ENCODE measurements at regions not wholly inside any gene's neighbourhood (a gene's known extent, or its start where the extent isn't known, plus 50 kb on each side); places are given as distances from the start of the nearest gene placed in this dataset.

DNA sequence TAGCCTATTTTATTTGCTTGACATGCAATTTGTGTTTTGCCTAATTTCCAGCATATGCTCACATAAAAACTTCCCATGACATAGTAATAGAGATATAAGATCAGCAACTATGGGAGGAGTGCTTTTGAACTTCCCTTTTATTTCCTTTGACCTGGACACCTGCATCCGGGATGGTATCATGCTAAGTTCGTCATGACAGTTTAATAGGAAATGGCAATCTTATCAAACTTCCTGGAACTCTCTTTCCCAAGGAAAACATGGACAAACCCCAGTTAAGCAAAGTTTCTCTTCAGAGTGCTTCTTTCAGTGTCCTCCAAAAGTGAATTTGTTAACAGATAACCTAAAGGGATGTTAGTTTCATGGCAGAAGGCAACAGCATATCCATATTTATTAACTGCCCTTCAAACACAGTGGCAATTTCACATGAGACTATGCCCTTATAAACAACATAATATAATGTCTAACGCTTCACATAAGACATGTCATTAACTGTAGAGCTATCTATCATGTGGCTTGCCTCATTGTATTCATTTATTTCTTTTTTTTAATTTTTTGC is 474.7 kb upstream of the SEMA3A start:
- Histone ChIP-seq H3K4me3 (ENCODE audit: low read length, poor library complexity, severe bottlenecking) (no peak overlapping the region), H3K9me2 (replicated peaks; ENCODE audit: low read depth, low read length) (no peaks in the 10 kb centered on the region), H3F3A (ENCODE audit: low read depth) (no peaks in the 10 kb centered on the region), H3K27me3 (ENCODE audit: insufficient read depth, low read length, poor library complexity, severe bottlenecking) (no peaks in the 10 kb centered on the region), H3K4me1 (ENCODE audit: insufficient read depth, low read length, poor library complexity, severe bottlenecking) (no peaks in the 10 kb centered on the region), H2AFZ (ENCODE audit: low read length) (no peak overlapping the region), H3K79me2 (ENCODE audit: insufficient read depth, low read length) (no peaks in the 10 kb centered on the region), H3K9ac (ENCODE audit: low read depth, low read length, poor library complexity, severe bottlenecking) (no peak overlapping the region), H3K9me3 (ENCODE audit: insufficient read depth, low read depth, low read length) (no peaks in the 10 kb centered on the region), H3K36me3 (ENCODE audit: insufficient read depth, low read length) (no peaks in the 10 kb centered on the region), H3K4me2 (ENCODE audit: low read depth, low read length, poor library complexity, severe bottlenecking) (no peak overlapping the region), H4K20me1 (ENCODE audit: insufficient read depth, low read length, poor library complexity, severe bottlenecking) (no peaks in the 10 kb centered on the region)
- no peak for TF ChIP-seq EZH2phosphoT487 (IDR thresholded peaks at IDR 0.05; ENCODE audit: borderline replicate concordance)
- TF ChIP-seq, protein P1, sequence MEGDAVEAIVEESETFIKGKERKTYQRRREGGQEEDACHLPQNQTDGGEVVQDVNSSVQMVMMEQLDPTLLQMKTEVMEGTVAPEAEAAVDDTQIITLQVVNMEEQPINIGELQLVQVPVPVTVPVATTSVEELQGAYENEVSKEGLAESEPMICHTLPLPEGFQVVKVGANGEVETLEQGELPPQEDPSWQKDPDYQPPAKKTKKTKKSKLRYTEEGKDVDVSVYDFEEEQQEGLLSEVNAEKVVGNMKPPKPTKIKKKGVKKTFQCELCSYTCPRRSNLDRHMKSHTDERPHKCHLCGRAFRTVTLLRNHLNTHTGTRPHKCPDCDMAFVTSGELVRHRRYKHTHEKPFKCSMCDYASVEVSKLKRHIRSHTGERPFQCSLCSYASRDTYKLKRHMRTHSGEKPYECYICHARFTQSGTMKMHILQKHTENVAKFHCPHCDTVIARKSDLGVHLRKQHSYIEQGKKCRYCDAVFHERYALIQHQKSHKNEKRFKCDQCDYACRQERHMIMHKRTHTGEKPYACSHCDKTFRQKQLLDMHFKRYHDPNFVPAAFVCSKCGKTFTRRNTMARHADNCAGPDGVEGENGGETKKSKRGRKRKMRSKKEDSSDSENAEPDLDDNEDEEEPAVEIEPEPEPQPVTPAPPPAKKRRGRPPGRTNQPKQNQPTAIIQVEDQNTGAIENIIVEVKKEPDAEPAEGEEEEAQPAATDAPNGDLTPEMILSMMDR (conservative IDR thresholded peaks at IDR 0.05; ENCODE audit: low read length), result no peak

DNA sequence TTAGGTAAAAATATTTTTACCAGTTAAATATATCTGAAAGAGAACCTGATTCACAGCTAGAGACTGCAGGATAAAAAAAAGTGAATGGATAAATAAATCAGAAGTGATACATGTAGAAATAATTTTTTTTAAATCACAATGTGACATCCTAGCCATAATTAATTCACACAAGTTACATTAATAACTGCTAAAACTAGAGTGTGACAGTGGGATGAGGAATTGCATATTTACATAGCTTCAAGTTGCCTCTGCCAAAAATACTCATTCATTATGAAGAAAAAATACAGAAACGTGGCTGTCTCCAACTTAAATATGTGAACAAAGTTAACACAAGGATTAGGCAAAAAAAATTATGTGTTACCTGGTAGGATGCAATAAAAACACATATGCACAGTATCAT is 473.5 kb upstream of the SEMA3A start:
- Histone ChIP-seq H3K9me2 (replicated peaks; ENCODE audit: low read depth, low read length) (no peaks in the 10 kb centered on the region), H3K4me3 (ENCODE audit: low read length, poor library complexity, severe bottlenecking) (no peak overlapping the region), H3K9ac (ENCODE audit: low read depth, low read length, poor library complexity, severe bottlenecking) (no peak overlapping the region), H2AFZ (ENCODE audit: low read length) (no peak overlapping the region), H3F3A (ENCODE audit: low read depth) (no peaks in the 10 kb centered on the region), H3K4me1 (ENCODE audit: insufficient read depth, low read length, poor library complexity, severe bottlenecking) (no peaks in the 10 kb centered on the region), H3K79me2 (ENCODE audit: insufficient read depth, low read length) (no peaks in the 10 kb centered on the region), H3K9me3 (ENCODE audit: insufficient read depth, low read depth, low read length) (no peaks in the 10 kb centered on the region), H3K36me3 (ENCODE audit: insufficient read depth, low read length) (no peaks in the 10 kb centered on the region), H4K20me1 (ENCODE audit: insufficient read depth, low read length, poor library complexity, severe bottlenecking) (no peaks in the 10 kb centered on the region), H3K4me2 (ENCODE audit: low read depth, low read length, poor library complexity, severe bottlenecking) (no peak overlapping the region), H3K27me3 (ENCODE audit: insufficient read depth, low read length, poor library complexity, severe bottlenecking) (no peaks in the 10 kb centered on the region)
- TF ChIP-seq, protein P1 (conservative IDR thresholded peaks at IDR 0.05; ENCODE audit: low read length), result no peak
- TF ChIP-seq EZH2phosphoT487 (IDR thresholded peaks at IDR 0.05; ENCODE audit: borderline replicate concordance), result no peak

DNA sequence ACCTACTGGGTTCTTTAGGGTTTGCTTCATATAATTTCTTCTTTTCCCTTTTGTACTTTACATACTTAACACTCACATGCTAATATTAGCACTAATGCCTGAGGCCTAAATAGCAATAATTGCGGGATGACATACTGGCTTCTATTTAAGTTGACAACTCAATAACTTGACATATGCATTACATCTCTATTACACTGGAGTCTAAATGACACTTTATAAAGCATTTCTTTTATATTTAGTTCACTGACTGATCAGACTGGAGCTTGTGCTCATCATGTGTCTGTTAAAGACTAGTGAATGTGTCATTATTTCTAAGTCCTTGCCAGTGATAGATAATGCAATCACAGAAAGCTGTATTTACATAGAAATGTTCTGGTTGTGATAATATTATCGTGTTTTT is 472.1 kb upstream of the SEMA3A start:
- no peaks in the 10 kb centered on the region for H3K27me3 ChIP-seq (ENCODE audit: insufficient read depth, low read length, poor library complexity, severe bottlenecking)
- TF ChIP-seq, protein P1 (conservative IDR thresholded peaks at IDR 0.05; ENCODE audit: low read length), result no peak
- TF ChIP-seq EZH2phosphoT487 (IDR thresholded peaks at IDR 0.05; ENCODE audit: borderline replicate concordance), result no peak
- no peak overlapping the region for H2AFZ ChIP-seq (ENCODE audit: low read length)
- no peak overlapping the region for H3K4me3 ChIP-seq (ENCODE audit: low read length, poor library complexity, severe bottlenecking)
- H3K9me3 ChIP-seq (ENCODE audit: insufficient read depth, low read depth, low read length), result no peaks in the 10 kb centered on the region
- no peak overlapping the region for H3K9ac ChIP-seq (ENCODE audit: low read depth, low read length, poor library complexity, severe bottlenecking)
- H3K4me1 ChIP-seq (ENCODE audit: insufficient read depth, low read length, poor library complexity, severe bottlenecking), result no peaks in the 10 kb centered on the region
- H3K36me3 ChIP-seq (ENCODE audit: insufficient read depth, low read length), result no peaks in the 10 kb centered on the region
- H3F3A ChIP-seq (ENCODE audit: low read depth), result no peaks in the 10 kb centered on the region
- H3K4me2 ChIP-seq (ENCODE audit: low read depth, low read length, poor library complexity, severe bottlenecking), result no peak overlapping the region
- no peaks in the 10 kb centered on the region for H3K79me2 ChIP-seq (ENCODE audit: insufficient read depth, low read length)
- H4K20me1 ChIP-seq (ENCODE audit: insufficient read depth, low read length, poor library complexity, severe bottlenecking), result no peaks in the 10 kb centered on the region
- H3K9me2 ChIP-seq (replicated peaks; ENCODE audit: low read depth, low read length), result no peaks in the 10 kb centered on the region

Measured in Loucy (cell line).